Progenitor cell of endocrine pancreas (in vitro differentiated cells): ENCODE measurements at regions not wholly inside any gene's neighbourhood (a gene's known extent, or its start where the extent isn't known, plus 50 kb on each side); places are given as distances from the start of the nearest gene placed in this dataset.

ENCODE experiments used
- DNase-seq: peaks from one replicate; pipeline ENCODE4 v3.0.0; 2021; ENCODE audit warnings: low spot score; ENCODE audit not compliant: unreplicated experiment
- H3K27ac Mint-ChIP-seq: 2 replicates; pipeline ENCODE4 v1.8.0; 2021; ENCODE audit warnings: mild to moderate bottlenecking, moderate library complexity, mixed read lengths
- H3K27me3 Mint-ChIP-seq: 2 replicates; pipeline ENCODE4 v1.8.0; 2021; ENCODE audit warnings: mixed read lengths
- H3K36me3 Mint-ChIP-seq: 2 replicates; pipeline ENCODE4 v1.8.0; 2022; ENCODE audit warnings: mixed read lengths; ENCODE audit not compliant: insufficient read depth
- H3K4me1 Mint-ChIP-seq: 2 replicates; pipeline ENCODE4 v1.8.0; 2021; ENCODE audit warnings: low read depth, mixed read lengths
- H3K4me3 Mint-ChIP-seq: 2 replicates; pipeline ENCODE4 v1.8.0; 2021; ENCODE audit warnings: low read depth, mild to moderate bottlenecking, moderate library complexity, mixed read lengths
- H3K9me3 Mint-ChIP-seq: 2 replicates; pipeline ENCODE4 v1.8.0; 2021; ENCODE audit warnings: low read depth, mixed read lengths
- TF ChIP-seq, protein P1 (sequence below): fragments of 200-600 bp; sonication (generic); IDR thresholded peaks from one replicate; pipeline ENCODE4 v1.5.0; 2021; ENCODE audit warnings: antibody characterized with exemption, mild to moderate bottlenecking; ENCODE audit not compliant: unreplicated experiment

DNA sequence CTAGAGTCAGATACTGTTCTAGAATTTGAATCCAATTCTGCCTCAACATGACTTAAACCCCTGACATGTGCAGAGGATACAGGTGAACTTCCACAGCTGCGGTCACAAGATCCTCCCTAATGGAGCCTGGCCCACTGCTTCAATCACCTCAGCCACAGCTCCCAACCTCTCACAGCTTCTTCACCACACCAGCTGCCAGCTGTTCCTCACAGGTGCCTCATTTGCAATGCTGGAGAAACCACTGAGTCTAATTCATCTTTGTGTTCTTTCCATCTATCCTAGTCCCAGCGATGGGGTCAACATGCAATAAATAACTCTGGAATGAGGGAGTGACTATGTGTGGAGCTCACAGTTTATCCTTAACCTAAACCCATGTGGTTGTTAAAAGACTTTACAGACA lies 72.0 kb upstream of the MAF start:
- H3K27ac Mint-ChIP-seq = no peak overlapping the region
- no peak overlapping the region for H3K4me3 Mint-ChIP-seq
- H3K4me1 Mint-ChIP-seq = no peaks in the 10 kb centered on the region
- DNase-seq = no peak
- TF ChIP-seq, protein P1, sequence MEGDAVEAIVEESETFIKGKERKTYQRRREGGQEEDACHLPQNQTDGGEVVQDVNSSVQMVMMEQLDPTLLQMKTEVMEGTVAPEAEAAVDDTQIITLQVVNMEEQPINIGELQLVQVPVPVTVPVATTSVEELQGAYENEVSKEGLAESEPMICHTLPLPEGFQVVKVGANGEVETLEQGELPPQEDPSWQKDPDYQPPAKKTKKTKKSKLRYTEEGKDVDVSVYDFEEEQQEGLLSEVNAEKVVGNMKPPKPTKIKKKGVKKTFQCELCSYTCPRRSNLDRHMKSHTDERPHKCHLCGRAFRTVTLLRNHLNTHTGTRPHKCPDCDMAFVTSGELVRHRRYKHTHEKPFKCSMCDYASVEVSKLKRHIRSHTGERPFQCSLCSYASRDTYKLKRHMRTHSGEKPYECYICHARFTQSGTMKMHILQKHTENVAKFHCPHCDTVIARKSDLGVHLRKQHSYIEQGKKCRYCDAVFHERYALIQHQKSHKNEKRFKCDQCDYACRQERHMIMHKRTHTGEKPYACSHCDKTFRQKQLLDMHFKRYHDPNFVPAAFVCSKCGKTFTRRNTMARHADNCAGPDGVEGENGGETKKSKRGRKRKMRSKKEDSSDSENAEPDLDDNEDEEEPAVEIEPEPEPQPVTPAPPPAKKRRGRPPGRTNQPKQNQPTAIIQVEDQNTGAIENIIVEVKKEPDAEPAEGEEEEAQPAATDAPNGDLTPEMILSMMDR = no peak
- no peaks in the 10 kb centered on the region for H3K36me3 Mint-ChIP-seq
- peaks cover 15% of the 10 kb centered on the region for H3K9me3 Mint-ChIP-seq
- no peaks in the 10 kb centered on the region for H3K27me3 Mint-ChIP-seq

DNA sequence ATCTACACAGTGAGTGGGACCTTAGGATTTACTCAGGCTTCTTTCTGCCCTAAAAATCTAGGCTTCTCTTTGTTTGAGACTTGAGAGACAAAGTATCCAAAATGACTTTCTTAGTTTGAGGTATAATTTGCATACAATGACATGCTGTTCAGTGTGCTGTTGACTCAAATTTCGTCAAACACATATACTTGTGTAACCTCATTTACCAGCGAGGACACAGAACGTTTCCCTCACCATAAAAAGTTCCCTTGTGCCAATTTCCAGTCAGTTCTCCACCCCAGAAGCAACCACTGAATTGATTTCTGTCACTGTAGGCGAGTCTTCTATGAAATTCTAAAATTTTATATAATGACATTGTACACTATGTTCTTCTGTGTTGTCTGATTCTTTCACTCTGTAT lies 68.0 kb upstream of the MAF start:
- no peaks in the 10 kb centered on the region for H3K36me3 Mint-ChIP-seq
- H3K4me1 Mint-ChIP-seq = no peaks in the 10 kb centered on the region
- TF ChIP-seq, protein P1 = no peak
- H3K27ac Mint-ChIP-seq = no peak overlapping the region
- no peak for DNase-seq
- H3K9me3 Mint-ChIP-seq = peaks cover 15% of the 10 kb centered on the region
- no peaks in the 10 kb centered on the region for H3K27me3 Mint-ChIP-seq
- H3K4me3 Mint-ChIP-seq = no peak overlapping the region

DNA sequence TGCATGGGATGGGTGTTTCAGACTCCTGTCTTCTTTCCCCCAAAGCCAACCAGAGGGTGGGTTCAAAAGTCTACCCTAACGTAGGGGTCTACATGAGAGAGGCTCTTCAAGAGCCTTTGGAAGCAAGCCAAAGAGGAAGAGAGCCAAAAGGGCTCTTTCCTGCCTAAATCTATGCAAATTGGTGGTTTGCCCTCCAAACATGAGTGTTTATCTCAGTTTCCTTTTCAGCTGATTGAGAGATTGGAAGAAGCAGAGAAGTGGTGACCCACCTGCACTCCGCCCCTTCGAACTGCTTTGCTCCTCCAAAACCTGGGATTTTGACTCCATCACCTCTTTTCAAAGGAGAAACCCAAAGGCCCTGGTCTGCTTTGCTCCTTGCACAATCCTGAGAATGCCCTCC lies 65.4 kb upstream of the MAF start:
- no peak for DNase-seq
- Mint-ChIP-seq H3K27me3 (no peaks in the 10 kb centered on the region), H3K27ac (no peak overlapping the region), H3K4me3 (no peak overlapping the region), H3K4me1 (no peaks in the 10 kb centered on the region), H3K36me3 (no peaks in the 10 kb centered on the region), H3K9me3 (peaks cover 21% of the 10 kb centered on the region)
- TF ChIP-seq, protein P1 = no peak

DNA sequence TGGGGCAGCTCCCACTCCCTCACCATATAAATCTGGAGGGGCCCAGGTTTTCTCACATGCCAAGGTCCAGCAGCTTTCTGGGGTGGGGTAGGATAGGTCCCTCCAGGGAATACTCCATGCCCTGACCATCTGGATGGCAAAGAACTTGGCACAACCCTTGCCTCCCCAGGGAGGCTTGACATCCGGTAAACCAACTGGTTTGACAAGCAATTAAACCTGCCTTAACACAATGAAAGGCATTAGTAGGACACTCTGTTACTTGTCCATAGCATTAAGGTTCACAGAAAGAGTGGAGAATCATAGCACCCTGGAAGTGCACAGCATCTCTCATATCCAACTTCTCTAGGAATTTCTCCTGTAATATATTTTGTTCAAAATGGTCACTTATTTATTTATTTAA lies 63.9 kb upstream of the MAF start:
- no peak overlapping the region for H3K4me3 Mint-ChIP-seq
- H3K4me1 Mint-ChIP-seq = no peaks in the 10 kb centered on the region
- DNase-seq = no peak
- H3K27ac Mint-ChIP-seq = no peak overlapping the region
- H3K9me3 Mint-ChIP-seq = peaks cover 13% of the 10 kb centered on the region
- no peaks in the 10 kb centered on the region for H3K36me3 Mint-ChIP-seq
- TF ChIP-seq, protein P1 = no peak
- no peaks in the 10 kb centered on the region for H3K27me3 Mint-ChIP-seq

DNA sequence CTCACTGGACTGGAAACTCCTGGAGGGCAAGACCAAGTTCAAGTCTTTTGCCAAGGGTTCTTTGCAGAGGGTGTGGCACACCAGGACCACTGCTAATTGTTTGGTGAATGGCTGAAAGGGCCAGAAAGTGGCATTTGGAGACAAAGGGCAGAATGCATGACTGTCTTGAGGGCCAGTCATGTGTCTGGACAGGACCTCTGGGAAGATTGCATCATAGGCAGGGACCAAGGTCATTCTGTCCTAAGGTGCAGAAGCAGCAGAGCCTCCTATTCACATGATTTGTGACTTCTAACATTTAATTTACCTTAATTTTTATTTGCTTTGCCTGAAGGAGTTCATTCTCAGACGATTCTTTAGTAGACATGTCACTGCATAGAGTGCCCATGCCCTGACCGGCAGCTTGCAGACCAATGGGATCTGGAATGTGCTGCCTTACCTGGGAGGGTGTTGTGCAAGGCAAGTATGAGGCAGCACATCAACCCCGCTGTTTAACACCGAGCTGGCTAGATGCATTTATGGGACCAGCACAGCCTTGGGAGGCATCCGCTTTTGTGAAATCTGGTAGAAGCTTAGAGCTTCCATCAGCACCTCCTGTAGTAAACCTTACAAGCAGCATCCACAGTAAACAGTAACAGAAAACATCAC lies 62.3 kb upstream of the MAF start:
- TF ChIP-seq, protein P1 = no peak
- Mint-ChIP-seq H3K36me3 (no peaks in the 10 kb centered on the region), H3K4me3 (no peak overlapping the region), H3K4me1 (no peaks in the 10 kb centered on the region), H3K9me3 (peaks cover 6% of the 10 kb centered on the region), H3K27me3 (no peaks in the 10 kb centered on the region), H3K27ac (no peak overlapping the region)
- no peak for DNase-seq
